GM19193 (cell line): ENCODE measurements at regions not wholly inside any gene's neighbourhood (a gene's known extent, or its start where the extent isn't known, plus 50 kb on each side); places are given as distances from the start of the nearest gene placed in this dataset.

Experiments used
- POLR2A ChIP-seq: IDR thresholded peaks from 4 replicates; pipeline ENCODE4 v1.6.1; 2011; ENCODE audit not compliant: insufficient read depth, insufficient read length; ENCODE audit errors: extremely low read depth

GRCh38 chrX:39377773-39378172 is 576.5 kb downstream of the MID1IP1 start:
- no peak for TF ChIP-seq POLR2A

GRCh38 chrX:39381422-39381821 is 580.2 kb downstream of the MID1IP1 start:
- no peak for TF ChIP-seq POLR2A

DNA sequence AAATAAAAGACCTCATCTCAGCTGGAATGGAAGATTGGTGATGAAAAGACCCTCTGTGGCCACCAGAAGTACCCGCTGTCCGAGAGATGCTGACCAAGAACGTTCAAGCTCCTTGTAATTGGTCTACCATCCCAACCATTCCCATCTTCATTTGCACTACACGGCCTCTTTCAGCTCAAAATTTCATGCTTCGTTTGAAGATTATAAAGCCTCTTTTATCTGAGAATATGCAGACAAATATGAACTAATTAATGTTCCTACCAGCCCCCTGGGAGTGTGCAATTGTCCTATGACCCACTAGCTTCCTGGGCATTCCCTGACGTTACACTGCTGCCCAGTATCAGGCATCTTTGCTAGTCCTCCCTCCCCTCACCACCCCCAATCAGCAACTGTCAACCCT is 583.7 kb downstream of the MID1IP1 start:
- TF ChIP-seq POLR2A = no peak

GRCh38 chrX:39388730-39389129 is 587.5 kb downstream of the MID1IP1 start:
- TF ChIP-seq POLR2A = no peak

GRCh38 chrX:39396358-39396995 is 595.2 kb downstream of the MID1IP1 start:
- TF ChIP-seq POLR2A = no peak

DNA sequence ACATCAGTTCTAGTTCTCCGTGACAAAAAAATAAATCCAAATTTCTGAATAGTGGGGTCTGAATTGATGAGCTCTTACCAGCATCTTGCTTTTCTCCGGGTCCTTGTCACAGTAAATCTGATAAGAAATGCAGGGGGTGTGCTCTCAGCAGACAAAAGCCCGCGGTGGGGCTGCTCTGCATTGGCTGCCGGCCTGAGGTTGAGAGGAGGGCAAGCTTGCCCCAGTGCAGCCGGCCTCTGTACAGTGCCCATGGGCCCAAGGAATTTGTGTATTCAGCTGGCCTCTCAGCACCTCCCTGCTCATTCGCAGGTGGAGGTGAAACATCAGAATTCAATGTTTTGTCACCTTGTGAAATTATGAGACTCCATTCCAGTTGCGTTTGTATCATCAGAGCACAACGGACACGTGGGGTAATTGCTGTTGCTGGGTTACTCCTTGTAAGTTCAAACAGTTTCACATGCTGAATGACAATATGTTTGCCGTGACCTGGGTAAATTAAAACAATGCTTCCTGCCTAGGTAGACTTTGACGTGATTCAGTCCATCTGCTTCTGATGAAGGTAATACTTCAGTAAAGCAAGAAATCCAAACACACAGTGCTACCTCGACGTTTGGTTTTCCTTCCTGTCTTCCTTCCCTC is 596.4 kb downstream of the MID1IP1 start:
- no peak for TF ChIP-seq POLR2A

DNA sequence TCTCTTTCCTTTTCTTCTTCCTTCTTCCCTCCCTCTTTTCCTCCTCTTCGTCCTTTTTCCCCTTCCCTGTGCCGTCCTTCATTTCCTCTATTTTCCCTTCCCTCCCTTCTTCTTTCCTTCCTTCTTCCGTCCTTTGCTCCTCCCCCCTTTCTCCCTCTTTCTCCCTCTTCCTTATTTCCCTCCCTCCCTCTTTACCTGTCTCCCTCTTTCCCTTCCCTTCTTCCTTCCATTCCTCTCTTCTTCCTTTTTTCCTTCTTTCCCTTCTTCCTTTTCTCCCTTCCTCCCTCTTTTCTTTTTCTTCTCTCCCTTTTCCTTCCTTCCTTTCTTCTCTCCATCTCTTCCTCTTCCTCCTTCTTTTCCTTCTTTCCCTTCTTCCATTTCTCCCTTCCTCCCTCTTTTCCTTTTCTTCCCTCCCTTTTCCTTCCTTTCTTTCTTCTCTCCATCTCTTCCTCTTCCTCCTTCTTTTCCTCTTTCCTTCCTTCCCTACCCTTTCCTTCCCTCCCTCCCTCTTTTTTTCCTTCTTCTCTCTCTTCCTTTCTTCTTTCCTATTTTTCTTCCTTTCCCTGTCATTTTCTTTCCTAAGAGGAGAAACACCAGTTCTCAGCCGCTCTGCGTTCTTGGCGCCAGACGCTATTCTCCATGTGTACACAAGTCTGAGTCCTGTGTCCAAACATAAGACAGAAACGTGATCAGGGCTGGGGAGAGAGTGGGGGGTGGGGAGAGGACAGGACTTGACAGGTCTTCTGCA is 597.1 kb downstream of the MID1IP1 start:
- TF ChIP-seq POLR2A = no peak

DNA sequence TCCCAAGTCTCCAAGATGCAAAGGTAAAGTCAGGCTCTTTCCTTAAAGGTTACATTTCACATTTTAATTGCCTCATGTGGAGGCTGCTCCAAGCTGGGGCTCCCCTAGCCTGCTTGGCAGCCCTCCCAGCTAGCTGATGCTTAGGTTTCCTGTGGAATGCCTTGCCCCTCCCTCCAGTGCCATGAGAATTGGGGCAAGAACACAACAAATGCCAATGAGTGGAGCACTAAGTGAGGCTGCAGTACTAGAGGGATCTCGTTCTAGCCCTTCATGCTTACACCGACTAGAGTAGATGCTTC is 597.7 kb downstream of the MID1IP1 start:
- TF ChIP-seq POLR2A = no peak

DNA sequence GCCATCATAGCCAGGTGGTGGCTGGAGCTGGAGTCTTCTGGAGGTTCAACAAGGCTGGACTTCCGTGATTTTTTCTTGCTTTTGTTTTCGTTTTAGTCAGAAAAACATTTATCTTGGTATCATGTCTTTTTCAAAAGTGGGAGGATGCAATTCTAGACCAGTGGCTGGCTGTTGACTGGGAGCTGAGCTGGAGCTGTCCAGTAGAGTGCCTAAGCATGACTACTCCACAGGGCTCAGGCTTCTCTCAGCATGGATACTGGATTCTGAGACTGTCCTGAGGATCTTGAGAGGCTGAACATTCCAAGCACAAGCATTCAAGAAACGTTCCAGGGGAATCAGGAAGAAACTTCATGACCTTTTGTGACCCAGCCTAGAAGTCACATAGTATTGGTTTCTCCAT is 598.1 kb downstream of the MID1IP1 start:
- TF ChIP-seq POLR2A = no peak

DNA sequence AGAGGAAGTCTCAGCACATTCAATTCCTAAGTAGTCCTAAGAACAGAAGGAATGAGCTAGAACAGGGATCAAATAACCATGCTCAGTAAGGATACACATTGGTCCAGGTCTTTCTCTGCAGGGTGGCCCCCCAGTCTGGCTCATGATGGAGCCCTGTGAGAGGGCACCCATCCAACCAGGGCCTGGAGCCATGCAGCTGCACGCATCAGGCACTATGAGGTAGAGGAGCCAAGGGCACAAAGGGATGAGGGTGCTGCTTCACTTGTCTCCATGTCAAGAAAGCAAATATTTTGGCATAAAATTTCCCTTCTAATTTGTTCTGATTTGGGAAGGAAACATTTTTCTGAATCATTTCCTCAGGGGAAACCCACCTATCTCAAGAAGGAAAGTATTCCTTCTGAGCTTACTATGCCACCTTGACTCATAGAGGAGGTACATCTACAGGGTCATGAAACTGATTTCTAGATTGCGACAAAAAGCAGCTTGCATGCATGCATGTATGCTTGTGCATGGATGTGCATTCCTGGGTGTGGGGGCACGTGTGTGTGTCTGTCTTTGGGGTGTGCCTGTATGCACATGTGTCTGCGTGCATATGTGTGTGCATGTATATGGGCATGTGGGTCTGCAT is 600.3 kb downstream of the MID1IP1 start:
- TF ChIP-seq POLR2A = no peak

GRCh38 chrX:39402158-39402557 is 600.9 kb downstream of the MID1IP1 start:
- TF ChIP-seq POLR2A = no peak

GRCh38 chrX:39406799-39407198 is 605.5 kb downstream of the MID1IP1 start:
- TF ChIP-seq POLR2A = no peak

DNA sequence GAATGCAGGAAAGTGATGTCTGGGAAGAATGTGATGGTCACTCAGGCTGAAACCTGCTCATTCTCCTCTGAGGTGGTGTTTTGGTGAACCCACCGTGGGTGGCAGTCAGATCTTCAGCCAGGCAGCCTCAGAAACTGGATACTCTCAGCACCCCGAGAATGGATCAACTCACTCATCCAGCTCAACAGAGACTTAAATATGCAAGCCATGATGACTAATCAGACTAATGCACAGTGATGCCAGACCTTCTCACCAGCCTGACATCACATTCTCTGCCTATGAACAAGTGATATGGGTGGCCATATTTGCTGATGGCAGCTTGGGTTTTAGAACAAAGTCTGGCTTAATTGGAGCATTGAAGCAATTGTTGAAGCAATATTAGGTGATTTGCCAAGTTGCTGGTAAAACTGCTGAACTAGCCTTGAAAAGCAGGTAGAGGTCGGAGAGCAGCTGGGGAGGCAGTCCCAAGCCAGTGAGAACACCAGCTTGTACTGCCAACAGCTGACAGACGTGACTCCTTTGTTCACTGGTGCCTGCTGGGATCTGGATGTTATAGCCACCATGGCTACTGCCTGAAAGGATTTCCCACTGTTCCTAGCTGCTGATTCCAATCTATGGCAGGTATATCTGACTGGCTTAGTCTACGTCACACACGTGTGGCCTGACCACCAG is 608.1 kb downstream of the MID1IP1 start:
- no peak for TF ChIP-seq POLR2A

DNA sequence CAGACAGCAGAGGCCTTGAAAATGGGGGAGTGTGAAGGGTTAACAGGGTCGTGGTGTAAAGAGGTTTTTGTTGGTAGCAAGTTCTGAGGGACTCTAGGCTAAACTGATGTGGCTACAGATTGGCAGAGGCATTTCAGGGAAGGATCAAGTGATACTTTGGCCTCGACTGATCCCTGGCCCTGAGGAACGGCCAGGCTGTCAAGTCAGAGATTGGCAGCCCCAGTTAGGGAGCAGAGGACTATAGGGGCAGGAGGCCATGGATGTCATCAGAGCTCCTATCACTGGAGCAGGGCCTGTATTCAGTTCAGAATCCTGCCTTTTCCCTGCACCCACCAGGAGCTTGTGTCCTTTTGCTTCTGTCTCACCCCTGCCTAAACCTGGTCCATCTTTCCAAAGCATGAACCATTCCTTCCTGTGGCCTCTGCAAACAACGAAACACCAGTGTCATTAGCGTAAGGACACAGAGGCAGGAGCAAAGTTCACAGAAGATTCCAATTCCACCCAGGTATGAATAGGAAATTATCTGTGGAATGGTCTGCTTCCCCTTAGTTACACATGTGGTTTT is 613.1 kb downstream of the MID1IP1 start:
- no peak for TF ChIP-seq POLR2A
